Spleen (tissue), 11 donors: ENCODE measurements at regions not wholly inside any gene's neighbourhood (a gene's known extent, or its start where the extent isn't known, plus 50 kb on each side); places are given as distances from the start of the nearest gene placed in this dataset.

Experiments used
- DNase-seq: peaks from one replicate; pipeline ENCODE4 v3.0.0-alpha.2; 2020
- H3K27ac ChIP-seq, 8 donors: fragments of 200-600 bp; sonication (generic) in 7 of 8; 1 replicate in 4 of 8; 2 replicates in 4 of 8; pipeline versions ENCODE4 v1.5.0 to v1.8.0; 2016 to 2021; ENCODE audit warnings: inconsistent platforms in 4 of 8, mild to moderate bottlenecking in 4 of 8, moderate library complexity in 1 of 8
- H3K27me3 ChIP-seq, 7 donors: fragments of 200-600 bp; sonication (generic) in 6 of 7; replicated peaks in 1 of 7; 1 replicate in 4 of 7; 2 replicates in 3 of 7; pipeline versions ENCODE4 v1.5.0 to v1.8.0; 2016 to 2021; ENCODE audit warnings: inconsistent platforms in 3 of 7, mild to moderate bottlenecking in 1 of 7
- H3K36me3 ChIP-seq, 6 donors: fragments of 200-600 bp; sonication (generic) in 5 of 6; 1 replicate in 4 of 6; 2 replicates in 2 of 6; pipeline versions ENCODE4 v1.5.0 to v1.8.0; 2016 to 2021; ENCODE audit warnings: inconsistent platforms in 2 of 6
- H3K4me1 ChIP-seq, 6 donors: fragments of 200-600 bp; sonication (generic) in 5 of 6; 1 replicate in 3 of 6; 2 replicates in 3 of 6; pipeline versions ENCODE4 v1.5.0 to v1.8.0; 2016 to 2021; ENCODE audit warnings: inconsistent platforms in 3 of 6
- H3K4me3 ChIP-seq, 8 donors: fragments of 200-600 bp; sonication (generic) in 7 of 8; 1 replicate in 4 of 8; 2 replicates in 4 of 8; pipeline versions ENCODE4 v1.5.0 to v1.8.0; 2016 to 2021; ENCODE audit warnings: inconsistent platforms in 4 of 8, mild to moderate bottlenecking in 4 of 8, moderate library complexity in 2 of 8
- H3K9me3 ChIP-seq, 8 donors: fragments of 200-600 bp; sonication (generic) in 7 of 8; 1 replicate in 4 of 8; 2 replicates in 4 of 8; pipeline versions ENCODE4 v1.5.0 to v1.8.0; 2016 to 2021; ENCODE audit warnings: inconsistent platforms in 4 of 8
- CTCF ChIP-seq, 11 experiments: fragments of 200-600 bp in 7 of 11; fragments of 450-650 bp in 4 of 11; sonication (generic) in 4 of 11; IDR thresholded peaks in 8 of 11; conservative IDR thresholded peaks in 3 of 11; 1 replicate in 7 of 11; 2 replicates in 4 of 11; pipeline versions ENCODE4 v1.4.0 to v1.8.0; 2016 to 2021; ENCODE audit warnings: antibody characterized with exemption in 11 of 11, inconsistent platforms in 4 of 11, mild to moderate bottlenecking in 1 of 11
- POLR2A ChIP-seq, 3 donors: fragments of 450-650 bp; IDR thresholded peaks; one replicate each; pipeline ENCODE4 v1.5.1; 2017; ENCODE audit warnings: antibody characterized with exemption in 3 of 3, mild to moderate bottlenecking in 1 of 3
- POLR2AphosphoS5 ChIP-seq, 3 donors: sonication (generic); formaldehyde crosslinking; IDR thresholded peaks; one replicate each; pipeline ENCODE4 v1.5.1; 2017; ENCODE audit warnings: antibody characterized with exemption in 3 of 3
- WGBS, 5 donors: extraction: QIAGEN DNeasy Blood & Tissue Kit in 3 of 5; methylation state at CpG; one replicate each; pipeline versions ENCODE4 v1.1.5 to v1.1.7; 2013 to 2018; 5-methylcytosine and 5-hydroxymethylcytosine counted together
- intact Hi-C: fragments of 100-400 bp; cut with DNase I; formaldehyde crosslinking; loops from one replicate; pipeline ENCODE4 v1.15.0; 2023; ENCODE audit warnings: low total_unique reads
- donor health status: healthy with polysubstance abuse.
- donor health status: DM: no; HTN: no; CAD: no; lungs with moderate emphysema.
- donor health status: DM: no; HTN: no; CAD: no.
- donor health status: Bipolar disorder and iron deficiency.
- donor health status: healthy.
- donor health status: DM: no; HTN: no; CAD: no.
- donor health status: DM: yes; HTN: yes; CAD: no.

GRCh38 chr3:191148131-191148530, 50.9 kb upstream of the OSTN start:
- H3K27me3 ChIP-seq, result no peaks in the 10 kb centered on the region
- H3K4me3 ChIP-seq, result no peak overlapping the region
- TF ChIP-seq POLR2A (IDR thresholded peaks at IDR 0.05) (no peak), CTCF (IDR thresholded peaks at IDR 0.05 in 8 of 11, conservative IDR thresholded peaks at IDR 0.05 in 3 of 11) (no peak), POLR2AphosphoS5 (IDR thresholded peaks at IDR 0.05) (no peak)
- peaks cover 0 to 12% (median 6%) of the 10 kb centered on the region in 8 donors for H3K9me3 ChIP-seq
- no peak for DNase-seq
- no peaks in the 10 kb centered on the region for H3K4me1 ChIP-seq
- H3K36me3 ChIP-seq, result no peaks in the 10 kb centered on the region
- intact Hi-C loops, result no loop called here
- H3K27ac ChIP-seq, result no peak overlapping the region
- 88 to 100% (median 94%) methylated on average over 1 of the region's 1 CpG for WGBS, 5 donors

DNA sequence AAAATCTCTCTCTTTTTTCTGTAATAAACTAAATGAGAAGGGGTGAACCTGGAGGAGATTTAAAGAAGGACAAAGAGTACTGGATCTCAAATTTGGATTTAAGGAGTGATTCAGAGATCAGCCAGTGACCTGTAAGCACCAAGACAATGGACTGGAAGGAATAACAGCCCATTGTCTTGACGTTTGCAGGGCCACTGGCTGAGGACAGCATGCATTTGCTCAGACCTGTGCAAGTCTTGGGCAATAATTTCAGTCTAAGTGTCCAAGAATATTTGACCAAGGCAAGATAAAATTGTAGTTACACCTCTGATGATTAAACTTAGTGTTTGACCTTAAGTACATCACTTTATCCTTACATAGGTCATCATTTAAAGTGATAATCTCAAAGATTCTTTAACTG, 55.8 kb upstream of the OSTN start:
- TF ChIP-seq CTCF (IDR thresholded peaks at IDR 0.05 in 8 of 11, conservative IDR thresholded peaks at IDR 0.05 in 3 of 11) (no peak), POLR2A (IDR thresholded peaks at IDR 0.05) (no peak), POLR2AphosphoS5 (IDR thresholded peaks at IDR 0.05) (no peak)
- 45 to 72% (median 50%) methylated on average over 1 of the region's 1 CpG for WGBS, 5 donors
- no peak overlapping the region for H3K27ac ChIP-seq

DNA sequence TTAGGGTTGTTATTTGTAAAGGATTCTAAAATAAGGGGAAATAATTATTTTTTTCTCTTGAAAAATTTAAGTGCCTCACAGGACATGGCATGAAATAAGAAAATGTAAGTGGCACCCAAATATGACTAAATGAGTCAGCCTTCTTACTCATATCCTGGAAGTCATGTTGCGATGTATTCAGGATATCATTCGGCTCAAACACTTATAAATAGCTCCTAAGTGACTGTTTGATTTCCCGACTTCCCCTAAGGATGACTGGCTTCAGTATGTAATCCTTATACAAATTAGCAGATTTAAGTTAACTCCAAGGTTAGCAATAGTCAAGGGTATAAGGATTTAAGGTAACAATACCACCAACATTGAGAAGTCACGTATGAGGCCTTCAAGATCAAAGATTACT, 57.3 kb upstream of the OSTN start:
- H3K4me1 ChIP-seq, result peaks cover 0 to 9% (median 0%) of the 10 kb centered on the region in 6 donors
- intact Hi-C loops, result no loop called here
- H3K4me3 ChIP-seq, result no peak overlapping the region

More for the DNA sequence above, 55.8 kb upstream of the OSTN start:
- Histone ChIP-seq H3K4me1 (peaks cover 0 to 9% (median 0%) of the 10 kb centered on the region in 6 donors), H3K27me3 (no peaks in the 10 kb centered on the region), H3K4me3 (no peak overlapping the region), H3K36me3 (no peaks in the 10 kb centered on the region), H3K9me3 (peaks cover 0 to 5% (median 0%) of the 10 kb centered on the region in 8 donors)
- no peak for DNase-seq
- intact Hi-C loops, result no loop called here

DNA sequence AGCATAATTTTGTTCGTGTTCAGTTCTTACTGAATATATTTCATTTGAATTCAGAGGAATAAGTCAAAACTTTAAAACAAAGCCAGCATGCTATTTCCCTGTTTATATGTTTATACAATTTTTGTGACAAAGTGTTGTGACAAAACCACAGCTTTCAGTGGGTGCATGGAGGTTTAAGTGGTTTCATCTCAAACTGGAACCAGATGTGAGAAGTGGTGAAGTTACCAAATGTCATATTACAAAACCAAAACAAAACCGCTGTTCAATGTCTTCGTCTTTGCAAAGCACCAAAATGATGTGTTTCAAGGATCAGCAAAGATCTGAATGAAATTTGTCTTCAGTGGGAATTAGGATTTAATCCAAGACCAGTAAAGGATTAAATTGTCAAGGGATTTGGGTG, 59.3 kb upstream of the OSTN start:
- 70 to 82% (median 77%) methylated on average over 3 of the region's 3 CpGs for WGBS, 5 donors
- intact Hi-C loops, result no loop called here

More for the DNA sequence above, 57.3 kb upstream of the OSTN start:
- no peak overlapping the region for H3K27ac ChIP-seq
- 48 to 72% (median 62%) methylated on average over 4 of the region's 4 CpGs for WGBS, 5 donors
- peaks cover 0 to 5% (median 0%) of the 10 kb centered on the region in 8 donors for H3K9me3 ChIP-seq
- no peaks in the 10 kb centered on the region for H3K27me3 ChIP-seq
- TF ChIP-seq POLR2A (IDR thresholded peaks at IDR 0.05) (no peak), POLR2AphosphoS5 (IDR thresholded peaks at IDR 0.05) (no peak), CTCF (IDR thresholded peaks at IDR 0.05 in 8 of 11, conservative IDR thresholded peaks at IDR 0.05 in 3 of 11) (no peak)
- no peaks in the 10 kb centered on the region for H3K36me3 ChIP-seq
- DNase-seq, result no peak

More for the DNA sequence above, 59.3 kb upstream of the OSTN start:
- no peak overlapping the region for H3K4me3 ChIP-seq
- H3K36me3 ChIP-seq, result no peaks in the 10 kb centered on the region
- H3K27me3 ChIP-seq, result no peaks in the 10 kb centered on the region
- no peak for TF ChIP-seq POLR2AphosphoS5 (IDR thresholded peaks at IDR 0.05)
- TF ChIP-seq POLR2A (IDR thresholded peaks at IDR 0.05), result no peak
- TF ChIP-seq CTCF (IDR thresholded peaks at IDR 0.05 in 8 of 11, conservative IDR thresholded peaks at IDR 0.05 in 3 of 11), result no peak
- DNase-seq, result no peak
- no peaks in the 10 kb centered on the region for H3K9me3 ChIP-seq
- H3K27ac ChIP-seq, result no peak overlapping the region
- H3K4me1 ChIP-seq, result peaks cover 0 to 9% (median 0%) of the 10 kb centered on the region in 6 donors
